Fibroblast of lung (primary cell): ENCODE measurements at regions not wholly inside any gene's neighbourhood (a gene's known extent, or its start where the extent isn't known, plus 50 kb on each side); places are given as distances from the start of the nearest gene placed in this dataset.

ENCODE experiments used
- DNase-seq, 2 donors: peaks; one replicate each; pipeline versions ENCODE4 v3.0.0 to v3.0.0-alpha.2; 2010; ENCODE audit warnings: low read depth in 2 of 2
- H2AFZ ChIP-seq: 2 replicates; pipeline ENCODE4 v1.5.1; 2012; ENCODE audit warnings: low read length, control low read depth, inconsistent platforms
- H3K27ac ChIP-seq: 2 replicates; pipeline ENCODE4 v1.5.1; 2011; ENCODE audit warnings: low read length, control low read depth; ENCODE audit not compliant: insufficient read depth
- H3K27me3 ChIP-seq: 2 replicates; pipeline ENCODE4 v1.5.1; 2011; ENCODE audit warnings: mild to moderate bottlenecking, low read length; ENCODE audit not compliant: control insufficient read depth, insufficient read depth
- H3K36me3 ChIP-seq: 2 replicates; pipeline ENCODE4 v1.5.1; 2011; ENCODE audit warnings: low read length; ENCODE audit not compliant: control insufficient read depth, insufficient read depth
- H3K4me1 ChIP-seq: 2 replicates; pipeline ENCODE4 v1.5.1; 2011; ENCODE audit warnings: low read length; ENCODE audit not compliant: control insufficient read depth, insufficient read depth; ENCODE audit errors: extremely low read depth
- H3K4me2 ChIP-seq: 2 replicates; pipeline ENCODE4 v1.5.1; 2011; ENCODE audit warnings: low read length, control low read depth; ENCODE audit not compliant: insufficient read depth; ENCODE audit errors: extremely low read depth
- H3K4me3 ChIP-seq, 4 experiments: fragments of 200-600 bp in 1 of 4; sonication (generic) in 1 of 4; replicated peaks in 1 of 4; 2 replicates each; pipeline ENCODE4 v1.5.1; 2011 to 2016; ENCODE audit warnings: low read length in 4 of 4, low read depth in 3 of 4, mild to moderate bottlenecking in 3 of 4, control low read depth in 2 of 4, inconsistent platforms in 1 of 4, mixed read lengths in 1 of 4; ENCODE audit not compliant: insufficient read depth in 1 of 4; ENCODE audit errors: control extremely low read depth in 1 of 4
- H3K79me2 ChIP-seq: 2 replicates; pipeline ENCODE4 v1.5.1; 2012; ENCODE audit warnings: mild to moderate bottlenecking, low read length, inconsistent platforms; ENCODE audit not compliant: control insufficient read depth, insufficient read depth
- H3K9ac ChIP-seq: 2 replicates; pipeline ENCODE4 v1.5.1; 2011; ENCODE audit warnings: mild to moderate bottlenecking, low read length, control low read depth; ENCODE audit not compliant: insufficient read depth
- H3K9me3 ChIP-seq: 2 replicates; pipeline ENCODE4 v1.5.1; 2012; ENCODE audit warnings: low read depth, low read length; ENCODE audit not compliant: control insufficient read depth, insufficient read depth
- H4K20me1 ChIP-seq: 2 replicates; pipeline ENCODE4 v1.5.1; 2011; ENCODE audit warnings: low read length; ENCODE audit not compliant: control insufficient read depth, insufficient read depth; ENCODE audit errors: extremely low read depth
- CTCF ChIP-seq, 2 donors: IDR thresholded peaks in 1 of 2; conservative IDR thresholded peaks in 1 of 2; 1 replicate in 1 of 2; 2 replicates in 1 of 2; pipeline ENCODE4 v1.5.1; 2011 to 2012; ENCODE audit warnings: low read length in 2 of 2, control low read depth in 1 of 2, inconsistent platforms in 1 of 2, low read depth in 1 of 2, mild to moderate bottlenecking in 1 of 2
- EZH2 ChIP-seq: IDR thresholded peaks from 2 replicates; pipeline ENCODE4 v1.5.1; 2012; ENCODE audit warnings: low read length, control low read depth, mild to moderate bottlenecking; ENCODE audit errors: missing control alignments

GRCh38 chr7:34337163-34337562, 320.9 kb upstream of the NPSR1 start:
- Histone ChIP-seq H3K9me3 (no peaks in the 10 kb centered on the region), H3K4me1 (no peaks in the 10 kb centered on the region), H4K20me1 (no peaks in the 10 kb centered on the region), H3K79me2 (no peaks in the 10 kb centered on the region), H3K4me3 (no peak overlapping the region), H2AFZ (no peak overlapping the region), H3K36me3 (no peaks in the 10 kb centered on the region), H3K9ac (no peak overlapping the region), H3K4me2 (no peak overlapping the region), H3K27me3 (no peaks in the 10 kb centered on the region), H3K27ac (no peak overlapping the region)
- no peak for DNase-seq
- TF ChIP-seq CTCF (conservative IDR thresholded peaks at IDR 0.05 in 1 of 2, IDR thresholded peaks at IDR 0.05 in 1 of 2; ENCODE audit: low read depth in 1 of 2, low read length in 2 of 2) = no peak
- no peak for TF ChIP-seq EZH2

DNA sequence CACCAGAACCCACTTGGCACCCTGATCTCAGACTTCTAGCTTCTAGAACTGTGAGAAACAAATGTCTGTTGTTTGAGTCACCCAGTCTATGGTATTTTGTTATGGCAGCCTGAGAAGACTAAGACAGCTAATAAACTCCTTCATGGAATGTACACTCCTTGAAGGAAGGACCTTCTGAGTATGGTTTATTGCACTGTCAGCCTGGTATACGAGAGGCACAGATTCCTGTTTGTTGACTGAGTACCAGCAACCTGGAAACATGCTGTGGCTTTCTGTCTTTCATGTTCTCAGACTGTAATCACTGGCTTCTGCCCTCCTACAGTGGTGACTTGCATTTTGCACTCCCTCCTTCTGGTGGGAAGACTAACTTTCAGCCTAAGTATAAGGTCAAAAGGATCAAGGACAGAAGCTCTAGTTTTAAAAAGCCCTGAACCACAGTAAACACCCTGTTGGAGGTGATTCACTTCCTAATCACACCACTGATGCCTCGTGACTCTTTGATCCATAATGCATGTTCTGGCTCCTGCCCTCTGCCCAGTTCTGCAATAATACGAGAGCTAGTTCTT, 319.0 kb upstream of the NPSR1 start:
- H3K9me3 ChIP-seq = no peaks in the 10 kb centered on the region
- H3K27me3 ChIP-seq = no peaks in the 10 kb centered on the region
- DNase-seq = peak in 1 of 2 donors; percentile 74
- H3K9ac ChIP-seq = no peak overlapping the region
- H3K4me2 ChIP-seq = no peak overlapping the region
- no peak overlapping the region for H2AFZ ChIP-seq
- TF ChIP-seq EZH2 (no peak), CTCF (conservative IDR thresholded peaks at IDR 0.05 in 1 of 2, IDR thresholded peaks at IDR 0.05 in 1 of 2; ENCODE audit: low read depth in 1 of 2, low read length in 2 of 2) (no peak)
- H4K20me1 ChIP-seq = no peaks in the 10 kb centered on the region
- no peaks in the 10 kb centered on the region for H3K4me1 ChIP-seq
- no peaks in the 10 kb centered on the region for H3K36me3 ChIP-seq
- H3K79me2 ChIP-seq = no peaks in the 10 kb centered on the region
- H3K4me3 ChIP-seq = no peak overlapping the region
- no peak overlapping the region for H3K27ac ChIP-seq

DNA sequence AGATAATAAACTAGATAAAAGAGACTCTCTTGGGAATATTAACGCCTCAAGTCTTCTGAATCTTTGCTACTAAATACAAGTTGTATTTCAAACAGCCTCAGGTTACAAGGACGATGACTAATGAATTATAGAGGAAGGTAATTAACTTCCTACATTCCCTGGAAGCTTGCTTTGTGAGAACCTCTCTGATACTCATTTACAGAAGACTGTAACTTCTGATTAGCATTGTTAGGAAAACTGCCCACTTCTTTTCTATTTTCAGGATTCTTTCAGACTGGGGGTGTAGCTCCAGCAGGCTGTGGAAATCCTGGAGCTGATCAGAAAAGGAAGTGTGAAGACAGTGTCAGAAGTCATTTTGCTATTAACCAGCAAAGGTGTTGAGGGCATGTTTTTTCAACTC, 316.7 kb upstream of the NPSR1 start:
- no peak for TF ChIP-seq CTCF (conservative IDR thresholded peaks at IDR 0.05 in 1 of 2, IDR thresholded peaks at IDR 0.05 in 1 of 2; ENCODE audit: low read depth in 1 of 2, low read length in 2 of 2)
- Histone ChIP-seq H4K20me1 (no peaks in the 10 kb centered on the region), H3K9me3 (no peaks in the 10 kb centered on the region), H2AFZ (no peak overlapping the region), H3K79me2 (no peaks in the 10 kb centered on the region), H3K4me2 (no peak overlapping the region), H3K27ac (no peak overlapping the region), H3K36me3 (no peaks in the 10 kb centered on the region), H3K9ac (no peak overlapping the region), H3K27me3 (no peaks in the 10 kb centered on the region), H3K4me1 (no peaks in the 10 kb centered on the region), H3K4me3 (no peak overlapping the region)
- DNase-seq = peak in 1 of 2 donors; percentile 71
